Neuronal stem cell (in vitro differentiated cells): ENCODE measurements at regions not wholly inside any gene's neighbourhood (a gene's known extent, or its start where the extent isn't known, plus 50 kb on each side); places are given as distances from the start of the nearest gene placed in this dataset.

Experiments
- DNase-seq: peaks from one replicate; pipeline ENCODE4 v3.0.0-alpha.2; 2013; ENCODE audit warnings: low spot score
- H2AFZ ChIP-seq: one replicate; pipeline ENCODE4 v1.6.1; 2013; ENCODE audit warnings: mild to moderate bottlenecking, low read length, inconsistent platforms
- H2AK5ac ChIP-seq: 2 replicates; pipeline ENCODE4 v1.6.1; 2013; ENCODE audit warnings: low read depth, mild to moderate bottlenecking, inconsistent platforms, low read length, moderate library complexity, mixed read lengths
- H2BK120ac ChIP-seq: 2 replicates; pipeline ENCODE4 v1.6.1; 2013; ENCODE audit warnings: low read depth, mild to moderate bottlenecking, inconsistent platforms, low read length, moderate library complexity, mixed read lengths
- H2BK12ac ChIP-seq: one replicate; pipeline ENCODE4 v1.6.1; 2013; ENCODE audit warnings: low read length, inconsistent platforms
- H2BK15ac ChIP-seq: 2 replicates; pipeline ENCODE4 v1.6.1; 2013; ENCODE audit warnings: mild to moderate bottlenecking, low read length, inconsistent platforms, mixed read lengths
- H2BK5ac ChIP-seq: one replicate; pipeline ENCODE4 v1.6.1; 2013; ENCODE audit warnings: inconsistent platforms, mild to moderate bottlenecking, low read length, moderate library complexity
- H3K14ac ChIP-seq: one replicate; pipeline ENCODE4 v1.6.1; 2013; ENCODE audit warnings: low read length, inconsistent platforms
- H3K18ac ChIP-seq: 2 replicates; pipeline ENCODE4 v1.6.1; 2013; ENCODE audit warnings: low read length, inconsistent platforms
- H3K23ac ChIP-seq: 2 replicates; pipeline ENCODE4 v1.6.1; 2013; ENCODE audit warnings: low read depth, mild to moderate bottlenecking, mixed read lengths, low read length, inconsistent platforms; ENCODE audit not compliant: poor library complexity
- H3K27ac ChIP-seq: replicated peaks from 3 replicates; pipeline ENCODE4 v1.5.1; 2013; ENCODE audit warnings: low read length, inconsistent platforms
- H3K27me3 ChIP-seq, 3 experiments: 2 replicates each; pipeline ENCODE4 v1.6.1; 2013; ENCODE audit warnings: low read length in 3 of 3, mild to moderate bottlenecking in 2 of 3, inconsistent platforms in 1 of 3, low read depth in 1 of 3, mixed read lengths in 1 of 3, moderate library complexity in 1 of 3; ENCODE audit not compliant: control insufficient read depth in 3 of 3, insufficient read depth in 3 of 3
- H3K36me3 ChIP-seq, 2 donors: replicated peaks in 1 of 2; 2 replicates each; pipeline ENCODE4 v1.6.1; 2013; ENCODE audit warnings: low read length in 2 of 2; ENCODE audit not compliant: control insufficient read depth in 2 of 2, insufficient read depth in 2 of 2
- H3K4ac ChIP-seq: 2 replicates; pipeline ENCODE4 v1.6.1; 2013; ENCODE audit warnings: inconsistent platforms, mild to moderate bottlenecking, low read length, moderate library complexity
- H3K4me1 ChIP-seq, 2 donors: 1 replicate in 1 of 2; 2 replicates in 1 of 2; pipeline ENCODE4 v1.6.1; 2013; ENCODE audit warnings: low read length in 2 of 2, low read depth in 1 of 2; ENCODE audit not compliant: control insufficient read depth in 2 of 2, insufficient read depth in 1 of 2
- H3K4me2 ChIP-seq: one replicate; pipeline ENCODE4 v1.6.1; 2013; ENCODE audit warnings: mild to moderate bottlenecking, low read length, inconsistent platforms; ENCODE audit not compliant: insufficient read depth, poor library complexity, severe bottlenecking
- H3K4me3 ChIP-seq, 2 donors: 2 replicates each; pipeline ENCODE4 v1.5.1; 2013; ENCODE audit warnings: low read length in 2 of 2, mild to moderate bottlenecking in 2 of 2, inconsistent platforms in 1 of 2, moderate library complexity in 1 of 2
- H3K79me1 ChIP-seq: one replicate; pipeline ENCODE4 v1.6.1; 2013; ENCODE audit warnings: low read depth, mild to moderate bottlenecking, inconsistent platforms, low read length, moderate library complexity
- H3K9ac ChIP-seq: one replicate; pipeline ENCODE4 v1.6.1; 2013; ENCODE audit warnings: mild to moderate bottlenecking, low read depth, low read length, inconsistent platforms; ENCODE audit not compliant: poor library complexity
- H3K9me3 ChIP-seq, 2 donors: replicated peaks in 1 of 2; 2 replicates each; pipeline versions ENCODE3 to v1.6.1; 2013; ENCODE audit warnings: low read length in 2 of 2, mild to moderate bottlenecking in 2 of 2, inconsistent platforms in 1 of 2, low read depth in 1 of 2, mixed read lengths in 1 of 2, moderate library complexity in 1 of 2; ENCODE audit not compliant: control insufficient read depth in 2 of 2, insufficient read depth in 1 of 2
- H4K8ac ChIP-seq: one replicate; pipeline ENCODE4 v1.6.1; 2013; ENCODE audit warnings: low read depth, mild to moderate bottlenecking, inconsistent platforms, low read length, moderate library complexity
- H4K91ac ChIP-seq: one replicate; pipeline ENCODE4 v1.6.1; 2013; ENCODE audit warnings: low read length, low read depth, mild to moderate bottlenecking, inconsistent platforms; ENCODE audit not compliant: poor library complexity
- WGBS, 2 donors: extraction: QIAGEN DNeasy Blood & Tissue Kit; methylation state at CpG; one replicate each; pipeline ENCODE4 v1.1.7; 2013; ENCODE audit warnings: missing lambda C conversion rate in 2 of 2, mixed read lengths in 1 of 2; ENCODE audit not compliant: insufficient read length in 2 of 2, insufficient replicate concordance in 1 of 2; ENCODE audit errors: extremely low coverage in 2 of 2; 5-methylcytosine and 5-hydroxymethylcytosine counted together

DNA sequence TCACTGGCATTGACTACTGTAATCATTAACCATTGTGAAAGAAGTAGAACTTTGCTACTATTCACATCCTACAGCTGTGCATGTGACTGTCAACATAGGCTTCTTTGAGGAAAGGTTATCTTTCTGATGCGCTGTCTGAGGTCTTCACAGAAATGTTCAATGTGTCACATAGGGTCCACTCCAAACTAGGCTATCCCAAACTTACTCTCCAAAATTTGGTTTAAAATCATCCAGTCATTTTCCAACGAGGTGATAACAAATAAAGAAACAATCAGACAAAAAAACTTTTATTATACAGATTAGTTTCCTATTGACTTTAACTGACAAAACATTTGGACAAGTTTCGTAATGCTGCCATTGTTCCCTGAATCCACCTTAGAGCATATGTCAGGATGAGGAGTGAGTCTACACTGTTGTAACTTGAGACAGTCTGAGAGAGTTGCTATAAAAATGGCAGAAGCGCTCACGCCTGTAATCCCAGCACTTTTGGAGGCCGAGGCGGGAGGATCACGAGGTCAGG lies 511.6 kb downstream of the PLOD2 start:
- Histone ChIP-seq H3K9me3 (no peaks in the 10 kb centered on the region), H2BK12ac (no peak overlapping the region), H2BK5ac (no peak overlapping the region), H3K14ac (no peak overlapping the region), H2BK15ac (no peak overlapping the region), H3K18ac (no peak overlapping the region), H2AK5ac (no peak overlapping the region), H3K36me3 (no peaks in the 10 kb centered on the region), H3K27me3 (no peaks in the 10 kb centered on the region), H3K4me1 (no peaks in the 10 kb centered on the region), H2BK120ac (no peak overlapping the region), H3K27ac (no peak overlapping the region), H3K4ac (no peak overlapping the region), H3K4me3 (no peak overlapping the region), H3K4me2 (no peak overlapping the region), H3K79me1 (no peaks in the 10 kb centered on the region), H3K23ac (no peak overlapping the region), H4K91ac (no peak overlapping the region), H2AFZ (no peak overlapping the region), H4K8ac (no peak overlapping the region), H3K9ac (no peak overlapping the region)
- whole genome bisulfite sequencing, 2 donors = no CpG with 5 or more reads among the region's 8 CpGs
- no peak for DNase-seq

DNA sequence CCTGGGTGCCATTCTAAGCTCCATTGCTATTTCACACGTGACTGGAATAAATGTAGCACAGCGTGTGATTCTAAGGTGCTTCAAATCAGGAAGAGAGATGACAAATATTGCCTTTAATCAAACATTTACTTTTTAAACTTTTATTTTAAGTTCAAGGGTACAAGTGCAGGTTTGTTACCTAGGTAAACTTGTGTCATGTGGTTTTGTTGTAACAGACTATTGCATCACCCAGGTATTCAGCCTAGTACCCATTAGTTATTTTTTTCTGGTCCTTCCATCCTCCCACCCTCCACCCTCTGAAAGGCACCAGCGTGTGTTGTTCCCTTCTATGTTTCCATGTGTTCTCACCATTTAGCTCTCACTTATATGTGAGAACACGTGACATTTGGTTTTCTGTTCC lies 510.8 kb downstream of the PLOD2 start:
- Histone ChIP-seq H2AK5ac (no peak overlapping the region), H3K9me3 (no peaks in the 10 kb centered on the region), H3K23ac (no peak overlapping the region), H3K4me2 (no peak overlapping the region), H3K9ac (no peak overlapping the region), H3K18ac (no peak overlapping the region), H3K79me1 (no peaks in the 10 kb centered on the region), H4K8ac (no peak overlapping the region), H3K4me1 (no peaks in the 10 kb centered on the region), H3K4me3 (no peak overlapping the region), H2BK5ac (no peak overlapping the region), H3K36me3 (no peaks in the 10 kb centered on the region), H3K27me3 (no peaks in the 10 kb centered on the region), H3K27ac (no peak overlapping the region), H2BK15ac (no peak overlapping the region), H4K91ac (no peak overlapping the region), H3K4ac (no peak overlapping the region), H2BK12ac (no peak overlapping the region), H2AFZ (no peak overlapping the region), H3K14ac (no peak overlapping the region), H2BK120ac (no peak overlapping the region)
- no CpG with 5 or more reads among the region's 4 CpGs for WGBS, 2 donors
- DNase-seq = no peak

DNA sequence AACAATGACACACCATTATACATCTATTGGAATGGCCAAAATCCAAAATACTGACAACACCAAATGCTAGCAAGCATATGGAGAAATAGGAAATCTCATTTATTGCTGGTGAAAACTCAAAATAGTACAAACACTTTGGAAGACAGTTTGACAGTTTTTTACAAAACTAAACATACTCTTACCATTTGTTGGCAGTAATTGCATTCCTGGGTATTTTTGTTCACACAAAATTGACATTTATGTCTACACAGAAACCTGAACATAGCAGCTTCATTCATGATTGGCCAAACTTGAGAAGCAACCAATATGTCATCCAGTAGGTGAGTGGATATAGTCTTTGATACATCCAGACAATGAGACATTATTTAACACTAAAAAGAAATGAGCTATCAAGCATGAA lies 489.9 kb downstream of the PLOD2 start:
- no peak overlapping the region for H3K23ac ChIP-seq
- no peaks in the 10 kb centered on the region for H3K27me3 ChIP-seq
- H4K91ac ChIP-seq = no peak overlapping the region
- no peak overlapping the region for H3K4ac ChIP-seq
- no peak overlapping the region for H3K9ac ChIP-seq
- H2AFZ ChIP-seq = no peak overlapping the region
- H3K79me1 ChIP-seq = no peaks in the 10 kb centered on the region
- H2BK15ac ChIP-seq = no peak overlapping the region
- no peak overlapping the region for H4K8ac ChIP-seq
- peaks cover 0 to 3% of the 10 kb centered on the region in 2 donors for H3K9me3 ChIP-seq
- no peak overlapping the region for H2BK5ac ChIP-seq
- no peak overlapping the region for H2BK12ac ChIP-seq
- H3K27ac ChIP-seq = no peak overlapping the region
- H3K36me3 ChIP-seq = no peaks in the 10 kb centered on the region
- H3K4me2 ChIP-seq = no peak overlapping the region
- no peak overlapping the region for H3K14ac ChIP-seq
- no peak overlapping the region for H3K18ac ChIP-seq
- DNase-seq = no peak
- H3K4me1 ChIP-seq = peaks cover 0 to 11% of the 10 kb centered on the region in 2 donors
- no peak overlapping the region for H3K4me3 ChIP-seq
- no peak overlapping the region for H2BK120ac ChIP-seq
- no peak overlapping the region for H2AK5ac ChIP-seq

DNA sequence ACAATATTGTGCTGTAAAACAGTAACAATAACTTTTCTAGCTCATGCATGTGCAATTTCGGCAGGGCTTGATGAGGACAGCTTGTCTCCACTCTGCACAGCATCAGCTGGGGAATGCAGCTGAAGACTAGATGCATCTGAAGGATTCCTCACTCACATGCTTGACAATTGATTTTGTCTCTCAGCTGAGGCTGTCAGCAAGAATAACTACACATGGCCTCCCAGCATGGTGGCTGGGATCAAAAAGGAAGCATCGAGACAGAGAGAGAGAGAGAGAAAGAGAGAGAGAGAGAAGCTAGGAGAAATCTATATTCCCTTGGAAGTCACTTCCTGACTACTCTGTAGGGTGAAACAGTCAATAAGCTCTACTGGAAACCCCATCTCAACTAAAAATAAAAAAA lies 487.1 kb downstream of the PLOD2 start:
- no peak overlapping the region for H3K27ac ChIP-seq
- H3K4ac ChIP-seq = no peak overlapping the region
- H2AK5ac ChIP-seq = no peak overlapping the region
- no peak overlapping the region for H3K18ac ChIP-seq
- H3K4me3 ChIP-seq = no peak overlapping the region
- no peak overlapping the region for H2BK15ac ChIP-seq
- no peak overlapping the region for H4K91ac ChIP-seq
- H2BK120ac ChIP-seq = no peak overlapping the region
- no peaks in the 10 kb centered on the region for H3K79me1 ChIP-seq
- peak overlapping the region; percentile 68 for H2AFZ ChIP-seq
- H3K9me3 ChIP-seq = peaks cover 0 to 3% of the 10 kb centered on the region in 2 donors
- H3K27me3 ChIP-seq = no peaks in the 10 kb centered on the region
- H3K23ac ChIP-seq = no peak overlapping the region
- H3K4me1 ChIP-seq = peaks cover 0 to 9% of the 10 kb centered on the region in 2 donors
- no peak overlapping the region for H4K8ac ChIP-seq
- H2BK5ac ChIP-seq = no peak overlapping the region
- peak; percentile 8 for DNase-seq
- no peak overlapping the region for H3K14ac ChIP-seq
- H2BK12ac ChIP-seq = no peak overlapping the region
- H3K36me3 ChIP-seq = no peaks in the 10 kb centered on the region
- H3K4me2 ChIP-seq = no peak overlapping the region
- no peak overlapping the region for H3K9ac ChIP-seq
- WGBS, 2 donors = no CpG with 5 or more reads among the region's 2 CpGs
